GM21786 (cell line): ENCODE measurements at regions not wholly inside any gene's neighbourhood (a gene's known extent, or its start where the extent isn't known, plus 50 kb on each side); places are given as distances from the start of the nearest gene placed in this dataset.
"Not testable (repeated sequence)": the region's sequence is repeated elsewhere in the genome, so short reads cannot be mapped to it uniquely, and the experiment has no call there.

Experiments
- ATAC-seq: cut with Tn5 transposase; IDR thresholded peaks from one replicate; pipeline ENCODE4 v1.9.1; 2021; ENCODE audit not compliant: unreplicated experiment

- no peak for ATAC-seq
Observed at GRCh38 chr7:19958309-19958896, 185.0 kb upstream of the TMEM196 start.

DNA sequence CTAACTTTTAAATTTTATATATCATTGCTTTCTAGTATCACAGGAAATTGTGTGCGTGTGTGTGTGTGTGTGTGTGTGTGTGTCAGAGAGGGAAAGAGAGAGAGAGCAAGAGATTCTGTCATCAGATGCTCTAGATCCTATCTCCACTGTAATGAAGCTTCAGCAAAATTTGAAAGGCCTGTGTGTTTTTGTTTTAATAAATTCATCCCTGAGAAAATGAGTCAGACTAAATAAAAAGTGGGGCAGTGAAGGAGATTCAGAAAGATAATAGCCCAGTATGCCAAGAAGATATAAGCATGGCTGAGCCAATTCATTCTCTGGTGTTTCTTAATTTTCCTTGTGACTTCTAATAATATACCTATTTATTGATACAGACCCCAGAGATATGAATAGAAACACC is 184.2 kb upstream of the TMEM196 start:
- ATAC-seq = no peak

- ATAC-seq = not testable (repeated sequence)
Observed at GRCh38 chr7:19954166-19954565, 180.7 kb upstream of the TMEM196 start.

DNA sequence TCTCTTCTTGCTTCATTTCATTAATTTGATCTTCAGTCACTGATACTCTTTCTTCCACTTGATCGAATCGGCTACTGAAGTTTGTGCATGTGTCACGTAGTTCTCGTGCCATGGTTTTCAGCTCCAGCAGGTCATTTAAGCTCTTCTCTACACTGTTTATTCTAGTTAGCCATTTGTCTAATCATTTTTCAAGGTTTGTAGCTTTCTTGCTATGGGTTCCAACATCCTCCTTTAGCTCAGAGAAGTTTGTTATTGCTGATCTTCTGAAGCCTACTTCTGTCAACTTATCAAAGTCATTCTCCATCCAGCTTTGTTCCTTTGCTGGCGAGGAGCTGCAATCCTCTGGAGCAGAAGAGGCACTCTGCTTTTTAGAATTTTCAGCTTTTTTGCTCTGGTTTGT is 180.0 kb upstream of the TMEM196 start:
- not testable (repeated sequence) for ATAC-seq

DNA sequence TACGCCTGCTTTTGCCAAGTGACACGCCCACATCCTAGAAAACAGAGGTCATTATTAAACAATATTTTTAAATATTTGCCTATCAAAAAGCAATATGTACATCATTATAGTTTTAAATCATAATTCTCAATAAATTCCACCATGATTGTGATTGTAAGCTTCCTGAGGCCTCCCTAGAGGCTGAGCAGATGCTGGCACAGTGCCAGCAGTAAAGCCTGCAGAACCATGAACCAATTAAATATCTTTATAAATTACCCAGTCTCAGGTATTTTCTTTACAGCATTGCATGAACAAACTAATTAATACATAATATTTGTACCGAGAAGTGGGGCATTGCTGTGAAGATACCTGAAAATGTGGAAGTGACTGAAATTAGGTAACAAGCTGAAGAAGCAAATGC is 174.7 kb upstream of the TMEM196 start:
- no peak for ATAC-seq

GRCh38 chr7:19944363-19945120 is 171.1 kb upstream of the TMEM196 start:
- ATAC-seq = no peak

GRCh38 chr7:19939746-19940145 is 166.3 kb upstream of the TMEM196 start:
- ATAC-seq = no peak

- ATAC-seq = no peak
Observed at GRCh38 chr7:19932549-19933249, 159.3 kb upstream of the TMEM196 start.

- ATAC-seq = no peak
Observed at GRCh38 chr7:19930851-19931250, 157.4 kb upstream of the TMEM196 start.

- no peak for ATAC-seq
Observed at GRCh38 chr7:19930051-19930450, 156.6 kb upstream of the TMEM196 start.

GRCh38 chr7:19928247-19928646 is 154.8 kb upstream of the TMEM196 start:
- ATAC-seq = peak; percentile 89

DNA sequence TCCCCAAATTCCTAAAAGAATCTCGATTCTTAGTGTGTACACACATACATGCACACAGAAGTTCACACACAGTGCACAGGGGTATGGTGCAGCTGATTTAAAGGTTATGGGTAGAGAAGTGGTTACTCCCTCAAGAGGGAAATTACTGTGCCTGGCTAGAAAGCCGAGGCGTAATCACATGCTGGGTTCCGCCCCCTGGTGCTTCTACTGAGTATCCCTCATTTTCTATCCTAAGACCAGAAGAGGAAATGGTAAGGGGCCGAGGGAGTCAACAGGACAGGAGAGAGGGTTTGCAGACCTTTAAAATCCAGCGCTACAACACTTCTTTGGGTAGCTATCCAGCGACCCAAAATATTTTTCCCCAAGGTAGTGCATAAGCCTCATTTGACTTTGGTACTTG is 147.3 kb upstream of the TMEM196 start:
- ATAC-seq = no peak

GRCh38 chr7:19920166-19920565 is 146.7 kb upstream of the TMEM196 start:
- ATAC-seq = no peak

DNA sequence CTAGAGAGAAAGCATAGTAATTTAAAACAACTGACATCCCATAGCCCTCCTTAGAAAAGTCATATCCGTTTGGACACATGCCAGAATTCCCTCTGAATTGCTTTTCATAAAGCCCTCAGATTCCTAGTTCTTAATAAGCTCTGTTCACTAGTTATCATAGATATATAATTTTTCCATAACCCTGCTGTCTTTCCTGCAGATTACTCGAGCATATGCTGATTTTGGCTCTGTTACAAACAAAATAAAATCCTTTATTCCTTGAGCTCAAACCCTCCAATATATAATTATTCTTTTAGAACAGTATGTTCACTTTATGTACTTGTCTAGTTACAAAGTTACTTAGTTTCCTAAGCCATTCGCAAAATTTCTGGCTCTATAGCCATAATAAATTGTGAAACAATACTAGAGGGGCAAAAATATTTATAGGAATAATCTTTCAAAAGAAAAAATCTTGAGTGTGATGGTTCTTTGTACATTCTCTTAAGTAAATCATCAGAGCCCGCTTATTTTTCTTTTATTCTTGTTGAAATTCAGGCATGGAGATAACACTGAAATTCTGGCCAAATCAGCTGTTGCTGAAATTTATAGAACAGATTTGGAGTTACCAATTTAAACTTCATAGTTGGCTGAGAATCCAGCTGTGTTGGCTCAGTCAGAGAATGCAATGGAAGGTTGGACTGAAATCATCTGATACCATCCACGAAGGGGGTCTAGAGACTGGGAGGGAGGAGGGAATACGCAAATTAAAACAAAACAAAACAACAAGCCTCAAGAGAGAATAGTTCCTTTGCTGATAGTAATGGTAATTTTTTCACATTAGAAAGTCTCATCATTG is 146.1 kb upstream of the TMEM196 start:
- no peak for ATAC-seq

GRCh38 chr7:19916046-19916445 is 142.6 kb upstream of the TMEM196 start:
- ATAC-seq = no peak

GRCh38 chr7:19915596-19915995 is 142.2 kb upstream of the TMEM196 start:
- no peak for ATAC-seq

DNA sequence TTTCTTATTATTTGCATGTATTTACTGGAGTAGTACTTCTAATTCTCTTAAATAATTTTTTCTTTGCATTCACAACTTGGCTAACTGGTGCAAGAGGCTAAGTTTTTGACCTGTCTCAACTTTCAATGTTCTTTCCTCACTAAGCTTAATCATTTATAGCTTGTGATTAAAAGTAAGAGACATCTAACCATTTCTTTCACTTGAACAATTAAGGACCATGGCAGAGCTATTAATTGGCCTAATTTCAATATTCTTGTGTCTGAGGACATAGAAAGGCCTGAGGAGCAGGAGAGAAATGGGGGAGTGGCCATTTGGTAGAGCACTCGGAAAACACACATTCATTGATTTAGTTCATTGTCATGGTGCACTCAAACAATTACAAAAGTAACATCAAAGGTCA is 141.4 kb upstream of the TMEM196 start:
- no peak for ATAC-seq

GRCh38 chr7:19900118-19900517 is 126.7 kb upstream of the TMEM196 start:
- no peak for ATAC-seq

DNA sequence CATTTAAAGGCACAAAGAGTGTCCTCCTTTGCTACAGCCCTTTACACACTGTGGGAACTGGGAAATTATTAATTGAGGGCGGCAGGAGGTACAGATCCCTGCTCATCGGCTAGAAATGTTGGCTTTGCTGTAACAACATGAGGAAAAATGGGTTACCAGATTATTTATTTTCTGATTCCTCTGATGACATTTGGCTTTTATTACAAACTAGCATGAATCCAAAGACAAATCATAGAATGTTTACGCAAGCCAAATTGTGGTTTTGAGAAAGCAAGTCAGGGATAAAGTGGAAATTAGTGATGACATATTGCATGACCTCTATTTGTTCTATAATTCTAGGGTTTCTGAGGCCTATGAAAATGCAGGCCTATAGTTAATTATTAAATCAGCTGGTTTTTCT is 126.1 kb upstream of the TMEM196 start:
- no peak for ATAC-seq

GRCh38 chr7:19882893-19883292 is 109.5 kb upstream of the TMEM196 start:
- ATAC-seq = not testable (repeated sequence)

DNA sequence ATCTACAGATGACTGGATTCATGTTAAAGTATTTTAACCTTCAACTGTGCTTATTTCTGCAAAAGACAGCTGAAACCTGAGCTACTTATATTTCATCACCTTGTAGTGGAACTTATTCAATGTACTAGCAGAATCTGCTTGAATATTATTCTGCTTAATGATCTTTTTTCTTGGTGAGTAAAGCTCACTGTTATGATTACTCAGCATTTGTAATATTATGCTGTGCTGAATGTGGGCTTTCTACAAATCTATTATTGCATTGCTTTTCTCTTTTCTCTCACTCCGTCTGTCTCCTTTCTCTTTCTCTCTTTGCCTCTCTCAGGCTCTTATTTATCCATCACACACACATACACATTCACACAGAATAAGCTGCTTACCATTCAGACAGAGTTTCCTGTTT is 98.7 kb upstream of the TMEM196 start:
- no peak for ATAC-seq
